ENCODE measurements at regions not wholly inside any gene's neighbourhood (a gene's known extent, or its start where the extent isn't known, plus 50 kb on each side); places are given as distances from the start of the nearest gene placed in this dataset.

DNA sequence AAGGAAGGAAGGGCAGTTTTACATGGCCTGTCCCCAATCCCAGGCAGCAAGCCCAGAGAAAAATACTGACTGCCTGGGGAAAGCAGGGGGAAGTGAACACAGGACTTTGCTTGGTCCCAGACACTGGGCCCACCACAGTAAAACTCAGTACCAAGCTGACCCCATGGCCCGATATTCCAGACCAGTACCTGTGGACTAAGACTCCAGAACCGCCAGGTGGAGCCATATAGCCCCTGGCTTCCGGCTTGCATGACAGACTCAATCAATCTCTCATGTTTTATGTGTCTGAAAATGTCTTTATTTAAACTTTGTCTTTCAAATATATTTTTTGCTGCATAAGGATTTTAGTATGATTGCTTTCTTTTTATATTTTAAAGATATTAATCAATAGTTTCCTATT is 767.9 kb upstream of the SLITRK6 start:
- TF ChIP-seq MYC (IDR thresholded peaks at IDR 0.05; ENCODE audit: low read depth, low read length) (no peak), POLR2A (IDR thresholded peaks at IDR 0.05; ENCODE audit: extremely low read depth, insufficient read length) (no peak), MAX (IDR thresholded peaks at IDR 0.05; ENCODE audit: low read depth, low read length) (no peak), CTCF (IDR thresholded peaks at IDR 0.05; ENCODE audit: low read depth, low read length) (no peak)
- H3K4me3 ChIP-seq (ENCODE audit: low read depth, low read length) = no peak overlapping the region
- no peak for DNase-seq (ENCODE audit: low read depth)

- no peak overlapping the region for H3K4me3 ChIP-seq (ENCODE audit: low read depth, low read length)
- TF ChIP-seq MAX (IDR thresholded peaks at IDR 0.05; ENCODE audit: low read depth, low read length) (no peak), MYC (IDR thresholded peaks at IDR 0.05; ENCODE audit: low read depth, low read length) (no peak), POLR2A (IDR thresholded peaks at IDR 0.05; ENCODE audit: extremely low read depth, insufficient read length) (no peak), CTCF (IDR thresholded peaks at IDR 0.05; ENCODE audit: low read depth, low read length) (no peak)
- no peak for DNase-seq (ENCODE audit: low read depth)
Observed at GRCh38 chr13:86569119-86569518, 769.9 kb upstream of the SLITRK6 start.

DNA sequence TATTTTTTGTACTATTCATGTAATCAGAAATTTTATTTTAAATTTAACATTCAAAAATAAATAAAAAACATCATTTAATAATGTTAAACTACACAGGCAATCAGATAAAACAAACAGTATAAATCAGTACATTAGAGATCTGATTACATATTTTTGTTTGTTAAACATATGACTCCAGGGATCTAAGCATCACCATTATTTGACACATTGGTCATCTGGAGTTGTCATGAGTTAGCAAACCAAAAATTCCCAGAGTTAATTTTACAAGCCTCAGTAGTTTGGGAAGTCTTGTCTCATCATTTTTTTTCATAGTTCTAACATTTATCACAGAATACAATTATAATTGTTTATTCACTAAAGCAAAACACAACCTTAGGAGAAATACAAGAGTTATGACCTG is 770.8 kb upstream of the SLITRK6 start:
- no peak overlapping the region for H3K4me3 ChIP-seq (ENCODE audit: low read depth, low read length)
- no peak for TF ChIP-seq CTCF (IDR thresholded peaks at IDR 0.05; ENCODE audit: low read depth, low read length)
- TF ChIP-seq MYC (IDR thresholded peaks at IDR 0.05; ENCODE audit: low read depth, low read length) = no peak
- no peak for TF ChIP-seq POLR2A (IDR thresholded peaks at IDR 0.05; ENCODE audit: extremely low read depth, insufficient read length)
- no peak for TF ChIP-seq MAX (IDR thresholded peaks at IDR 0.05; ENCODE audit: low read depth, low read length)
- no peak for DNase-seq (ENCODE audit: low read depth)

GRCh38 chr13:86572115-86572514 is 772.9 kb upstream of the SLITRK6 start:
- DNase-seq (ENCODE audit: low read depth) = peak; percentile 86
- TF ChIP-seq POLR2A (IDR thresholded peaks at IDR 0.05; ENCODE audit: extremely low read depth, insufficient read length) (no peak), MAX (IDR thresholded peaks at IDR 0.05; ENCODE audit: low read depth, low read length) (no peak), MYC (IDR thresholded peaks at IDR 0.05; ENCODE audit: low read depth, low read length) (no peak), CTCF (IDR thresholded peaks at IDR 0.05; ENCODE audit: low read depth, low read length) (no peak)
- no peak overlapping the region for H3K4me3 ChIP-seq (ENCODE audit: low read depth, low read length)

- TF ChIP-seq MYC (IDR thresholded peaks at IDR 0.05; ENCODE audit: low read depth, low read length) (no peak), CTCF (IDR thresholded peaks at IDR 0.05; ENCODE audit: low read depth, low read length) (no peak), MAX (IDR thresholded peaks at IDR 0.05; ENCODE audit: low read depth, low read length) (no peak), POLR2A (IDR thresholded peaks at IDR 0.05; ENCODE audit: extremely low read depth, insufficient read length) (no peak)
- DNase-seq (ENCODE audit: low read depth) = peak; percentile 9
- H3K4me3 ChIP-seq (ENCODE audit: low read depth, low read length) = no peak overlapping the region
Observed at GRCh38 chr13:86579662-86580061, 780.4 kb upstream of the SLITRK6 start.

- H3K4me3 ChIP-seq (ENCODE audit: low read depth, low read length) = no peak overlapping the region
- DNase-seq (ENCODE audit: low read depth) = no peak
- TF ChIP-seq CTCF (IDR thresholded peaks at IDR 0.05; ENCODE audit: low read depth, low read length) = no peak
- TF ChIP-seq MYC (IDR thresholded peaks at IDR 0.05; ENCODE audit: low read depth, low read length) = no peak
- no peak for TF ChIP-seq POLR2A (IDR thresholded peaks at IDR 0.05; ENCODE audit: extremely low read depth, insufficient read length)
- no peak for TF ChIP-seq MAX (IDR thresholded peaks at IDR 0.05; ENCODE audit: low read depth, low read length)
Observed at GRCh38 chr13:86581706-86582105, 782.5 kb upstream of the SLITRK6 start.
